ENCODE measurements at regions not wholly inside any gene's neighbourhood (a gene's known extent, or its start where the extent isn't known, plus 50 kb on each side); places are given as distances from the start of the nearest gene placed in this dataset.

GRCh38 chr2:49830846-49831245 is 676.5 kb upstream of the FSHR start:
- Histone ChIP-seq H3K36me3 (ENCODE audit: control insufficient read depth, insufficient read depth, low read length) (no peaks in the 10 kb centered on the region), H3K27me3 (ENCODE audit: control insufficient read depth, insufficient read depth, low read length) (no peaks in the 10 kb centered on the region), H3K4me3 (ENCODE audit: low read depth, low read length) (no peak overlapping the region)
- TF ChIP-seq CTCF (IDR thresholded peaks at IDR 0.05; ENCODE audit: insufficient read depth, low read length, poor library complexity, severe bottlenecking) = no peak
- no peak for DNase-seq (ENCODE audit: low read depth)

- Histone ChIP-seq H3K36me3 (ENCODE audit: control insufficient read depth, insufficient read depth, low read length) (no peaks in the 10 kb centered on the region), H3K4me3 (ENCODE audit: low read depth, low read length) (no peak overlapping the region), H3K27me3 (ENCODE audit: control insufficient read depth, insufficient read depth, low read length) (no peaks in the 10 kb centered on the region)
- DNase-seq (ENCODE audit: low read depth) = no peak
- TF ChIP-seq CTCF (IDR thresholded peaks at IDR 0.05; ENCODE audit: insufficient read depth, low read length, poor library complexity, severe bottlenecking) = no peak
Observed at GRCh38 chr2:49827366-49827765, 673.1 kb upstream of the FSHR start.

DNA sequence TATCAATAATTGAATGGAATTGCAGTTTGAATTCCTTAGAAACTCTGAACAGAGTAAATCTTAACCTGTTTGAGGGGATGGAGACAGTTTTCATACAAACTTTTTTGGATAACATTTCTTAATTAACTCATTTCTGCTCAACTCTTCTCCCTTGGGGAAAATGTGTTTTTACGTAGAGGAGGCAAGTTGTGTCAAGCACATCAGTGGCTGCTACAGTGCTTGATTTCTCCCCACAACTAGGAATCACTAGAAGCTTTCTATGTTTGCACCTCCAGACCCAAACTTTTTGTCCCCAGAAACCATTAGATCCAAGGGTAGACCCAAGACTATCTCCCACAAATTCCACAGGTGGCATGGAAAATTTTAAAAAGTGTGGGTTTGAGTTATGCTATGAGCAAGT is 658.9 kb upstream of the FSHR start:
- Histone ChIP-seq H3K4me3 (ENCODE audit: low read depth, low read length) (no peak overlapping the region), H3K27me3 (ENCODE audit: control insufficient read depth, insufficient read depth, low read length) (no peaks in the 10 kb centered on the region), H3K36me3 (ENCODE audit: control insufficient read depth, insufficient read depth, low read length) (no peaks in the 10 kb centered on the region)
- DNase-seq (ENCODE audit: low read depth) = no peak
- no peak for TF ChIP-seq CTCF (IDR thresholded peaks at IDR 0.05; ENCODE audit: insufficient read depth, low read length, poor library complexity, severe bottlenecking)

- DNase-seq (ENCODE audit: low read depth) = no peak
- Histone ChIP-seq H3K4me3 (ENCODE audit: low read depth, low read length) (no peak overlapping the region), H3K27me3 (ENCODE audit: control insufficient read depth, insufficient read depth, low read length) (no peaks in the 10 kb centered on the region), H3K36me3 (ENCODE audit: control insufficient read depth, insufficient read depth, low read length) (no peaks in the 10 kb centered on the region)
- TF ChIP-seq CTCF (IDR thresholded peaks at IDR 0.05; ENCODE audit: insufficient read depth, low read length, poor library complexity, severe bottlenecking) = no peak
Observed at GRCh38 chr2:49812730-49813129, 658.4 kb upstream of the FSHR start.

GRCh38 chr2:49811502-49811901 is 657.2 kb upstream of the FSHR start:
- Histone ChIP-seq H3K4me3 (ENCODE audit: low read depth, low read length) (no peak overlapping the region), H3K27me3 (ENCODE audit: control insufficient read depth, insufficient read depth, low read length) (no peaks in the 10 kb centered on the region), H3K36me3 (ENCODE audit: control insufficient read depth, insufficient read depth, low read length) (no peaks in the 10 kb centered on the region)
- no peak for TF ChIP-seq CTCF (IDR thresholded peaks at IDR 0.05; ENCODE audit: insufficient read depth, low read length, poor library complexity, severe bottlenecking)
- DNase-seq (ENCODE audit: low read depth) = no peak

- no peaks in the 10 kb centered on the region for H3K27me3 ChIP-seq (ENCODE audit: control insufficient read depth, insufficient read depth, low read length)
- no peak for TF ChIP-seq CTCF (IDR thresholded peaks at IDR 0.05; ENCODE audit: insufficient read depth, low read length, poor library complexity, severe bottlenecking)
- H3K36me3 ChIP-seq (ENCODE audit: control insufficient read depth, insufficient read depth, low read length) = no peaks in the 10 kb centered on the region
- no peak for DNase-seq (ENCODE audit: low read depth)
- H3K4me3 ChIP-seq (ENCODE audit: low read depth, low read length) = no peak overlapping the region
Observed at GRCh38 chr2:49807689-49808088, 653.4 kb upstream of the FSHR start.

Measured in kidney epithelial cell (primary cell).